ENCODE measurements at regions not wholly inside any gene's neighbourhood (a gene's known extent, or its start where the extent isn't known, plus 50 kb on each side); places are given as distances from the start of the nearest gene placed in this dataset.

DNA sequence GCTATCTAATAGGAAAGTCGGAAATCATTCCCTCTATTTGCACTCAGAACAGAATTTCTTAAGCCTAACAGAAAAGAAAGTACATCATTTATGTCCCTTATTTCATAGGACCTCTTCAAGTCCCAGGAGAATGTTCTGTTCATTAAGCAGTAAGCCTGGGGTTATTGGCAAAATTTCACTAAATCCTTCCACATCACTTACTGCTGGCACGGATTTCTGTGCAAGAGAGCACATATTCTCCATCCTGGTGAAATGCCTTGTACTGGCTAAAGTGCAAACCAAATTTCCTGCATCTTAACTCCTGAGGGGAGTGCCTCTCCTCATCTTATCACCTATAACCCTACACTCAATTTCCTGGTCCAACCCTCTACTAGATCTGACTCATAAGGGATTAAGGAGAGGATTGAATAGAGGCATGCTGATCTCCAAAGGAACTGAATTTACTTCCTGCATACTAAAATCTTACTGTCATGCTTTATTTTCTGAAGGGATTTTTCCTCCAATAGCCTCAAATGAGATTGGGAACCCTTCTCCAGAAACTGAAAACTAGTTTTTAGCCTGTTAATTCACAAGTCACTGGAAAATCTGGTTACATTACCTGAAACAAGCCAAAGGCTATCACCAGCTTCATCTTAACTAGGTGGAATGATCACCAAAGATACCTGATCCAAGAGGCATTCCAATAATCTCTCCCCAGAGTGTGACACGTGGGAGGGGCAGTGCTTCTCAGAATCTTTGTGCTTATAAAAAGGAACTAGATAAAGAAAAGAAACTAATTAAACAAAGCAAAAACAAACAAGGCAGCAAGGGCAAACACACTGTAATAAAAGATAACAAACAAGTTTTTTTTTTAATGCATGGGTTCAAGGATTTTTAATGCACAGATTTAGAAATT, 311.1 kb downstream of the NR4A2 start:
- no peak for DNase-seq (ENCODE audit: low read depth in 2 of 2)
- TF ChIP-seq, protein P1, sequence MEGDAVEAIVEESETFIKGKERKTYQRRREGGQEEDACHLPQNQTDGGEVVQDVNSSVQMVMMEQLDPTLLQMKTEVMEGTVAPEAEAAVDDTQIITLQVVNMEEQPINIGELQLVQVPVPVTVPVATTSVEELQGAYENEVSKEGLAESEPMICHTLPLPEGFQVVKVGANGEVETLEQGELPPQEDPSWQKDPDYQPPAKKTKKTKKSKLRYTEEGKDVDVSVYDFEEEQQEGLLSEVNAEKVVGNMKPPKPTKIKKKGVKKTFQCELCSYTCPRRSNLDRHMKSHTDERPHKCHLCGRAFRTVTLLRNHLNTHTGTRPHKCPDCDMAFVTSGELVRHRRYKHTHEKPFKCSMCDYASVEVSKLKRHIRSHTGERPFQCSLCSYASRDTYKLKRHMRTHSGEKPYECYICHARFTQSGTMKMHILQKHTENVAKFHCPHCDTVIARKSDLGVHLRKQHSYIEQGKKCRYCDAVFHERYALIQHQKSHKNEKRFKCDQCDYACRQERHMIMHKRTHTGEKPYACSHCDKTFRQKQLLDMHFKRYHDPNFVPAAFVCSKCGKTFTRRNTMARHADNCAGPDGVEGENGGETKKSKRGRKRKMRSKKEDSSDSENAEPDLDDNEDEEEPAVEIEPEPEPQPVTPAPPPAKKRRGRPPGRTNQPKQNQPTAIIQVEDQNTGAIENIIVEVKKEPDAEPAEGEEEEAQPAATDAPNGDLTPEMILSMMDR (IDR thresholded peaks at IDR 0.05; ENCODE audit: low read depth, low read length) = no peak

DNA sequence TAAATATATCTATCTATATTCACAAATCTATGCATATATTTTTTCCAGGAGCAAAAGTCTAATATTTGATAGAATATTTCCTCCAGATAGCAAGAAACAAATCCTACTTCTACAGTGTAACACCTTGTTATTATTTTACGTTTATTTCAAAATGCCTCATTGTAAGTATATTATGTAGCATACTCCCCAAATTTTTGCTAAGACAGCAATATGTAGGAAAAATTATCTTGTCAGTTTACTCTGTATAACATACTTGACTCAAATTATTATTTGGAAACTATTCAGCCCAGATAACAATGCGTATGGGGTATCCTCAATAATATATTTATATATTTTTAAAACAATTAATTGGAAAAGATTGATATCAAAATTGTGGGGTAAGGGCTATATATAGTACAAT, 313.2 kb downstream of the NR4A2 start:
- H3K4me3 ChIP-seq (replicated peaks in 1 of 2; ENCODE audit: low read depth in 2 of 2, low read length in 2 of 2) = no peak overlapping the region
- TF ChIP-seq, protein P1 (IDR thresholded peaks at IDR 0.05; ENCODE audit: low read depth, low read length) = no peak
- no peak for DNase-seq (ENCODE audit: low read depth in 2 of 2)

More for the DNA sequence above, 311.1 kb downstream of the NR4A2 start:
- H3K4me3 ChIP-seq (replicated peaks in 1 of 2; ENCODE audit: low read depth in 2 of 2, low read length in 2 of 2) = no peak overlapping the region

DNA sequence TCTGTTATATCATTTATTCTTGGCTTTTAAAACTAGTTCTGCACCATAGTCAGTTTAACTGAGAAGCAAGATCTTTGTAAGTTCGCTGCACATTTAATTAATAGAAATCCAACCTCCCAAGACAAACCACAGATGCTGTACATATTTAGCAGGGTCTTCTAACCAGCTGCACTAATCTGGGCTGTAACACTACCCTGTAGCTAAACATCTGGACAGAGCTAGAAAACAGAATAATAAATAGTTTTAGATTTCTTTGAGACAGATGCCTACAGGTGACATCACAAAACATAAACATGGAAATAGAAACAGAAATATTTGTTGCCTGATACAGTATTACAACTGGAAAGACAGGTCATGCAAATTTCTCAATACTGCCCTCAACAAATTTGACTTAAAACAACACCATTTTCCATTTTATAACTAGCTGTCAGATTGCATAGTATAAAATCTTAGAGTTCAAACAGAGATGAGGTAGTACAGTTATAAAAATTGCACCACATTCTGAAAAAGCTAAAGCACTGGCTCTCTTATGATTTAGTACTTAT, 315.1 kb downstream of the NR4A2 start:
- DNase-seq (ENCODE audit: low read depth in 2 of 2) = no peak
- TF ChIP-seq, protein P1 (IDR thresholded peaks at IDR 0.05; ENCODE audit: low read depth, low read length) = no peak
- no peak overlapping the region for H3K4me3 ChIP-seq (replicated peaks in 1 of 2; ENCODE audit: low read depth in 2 of 2, low read length in 2 of 2)

DNA sequence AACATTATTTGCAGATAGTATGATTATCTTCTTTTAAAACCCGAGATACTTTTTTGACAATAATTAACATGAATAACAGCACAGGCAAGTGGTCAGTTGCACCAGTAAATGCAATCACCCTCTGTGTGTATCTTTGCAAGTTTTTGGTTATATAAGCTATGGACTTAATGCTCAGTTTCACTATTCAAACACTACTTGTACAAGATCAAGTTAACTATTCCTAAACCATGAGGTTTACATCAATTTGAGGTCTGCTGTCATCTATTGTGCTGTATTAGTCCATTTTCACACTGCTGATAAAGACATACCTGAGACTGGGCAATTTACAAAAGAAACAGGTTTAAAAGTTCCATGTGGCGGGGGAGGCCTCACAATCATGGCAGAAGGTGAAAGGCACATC, 323.2 kb downstream of the NR4A2 start:
- no peak for DNase-seq (ENCODE audit: low read depth in 2 of 2)
- H3K4me3 ChIP-seq (replicated peaks in 1 of 2; ENCODE audit: low read depth in 2 of 2, low read length in 2 of 2) = no peak overlapping the region
- TF ChIP-seq, protein P1 (IDR thresholded peaks at IDR 0.05; ENCODE audit: low read depth, low read length) = no peak

DNA sequence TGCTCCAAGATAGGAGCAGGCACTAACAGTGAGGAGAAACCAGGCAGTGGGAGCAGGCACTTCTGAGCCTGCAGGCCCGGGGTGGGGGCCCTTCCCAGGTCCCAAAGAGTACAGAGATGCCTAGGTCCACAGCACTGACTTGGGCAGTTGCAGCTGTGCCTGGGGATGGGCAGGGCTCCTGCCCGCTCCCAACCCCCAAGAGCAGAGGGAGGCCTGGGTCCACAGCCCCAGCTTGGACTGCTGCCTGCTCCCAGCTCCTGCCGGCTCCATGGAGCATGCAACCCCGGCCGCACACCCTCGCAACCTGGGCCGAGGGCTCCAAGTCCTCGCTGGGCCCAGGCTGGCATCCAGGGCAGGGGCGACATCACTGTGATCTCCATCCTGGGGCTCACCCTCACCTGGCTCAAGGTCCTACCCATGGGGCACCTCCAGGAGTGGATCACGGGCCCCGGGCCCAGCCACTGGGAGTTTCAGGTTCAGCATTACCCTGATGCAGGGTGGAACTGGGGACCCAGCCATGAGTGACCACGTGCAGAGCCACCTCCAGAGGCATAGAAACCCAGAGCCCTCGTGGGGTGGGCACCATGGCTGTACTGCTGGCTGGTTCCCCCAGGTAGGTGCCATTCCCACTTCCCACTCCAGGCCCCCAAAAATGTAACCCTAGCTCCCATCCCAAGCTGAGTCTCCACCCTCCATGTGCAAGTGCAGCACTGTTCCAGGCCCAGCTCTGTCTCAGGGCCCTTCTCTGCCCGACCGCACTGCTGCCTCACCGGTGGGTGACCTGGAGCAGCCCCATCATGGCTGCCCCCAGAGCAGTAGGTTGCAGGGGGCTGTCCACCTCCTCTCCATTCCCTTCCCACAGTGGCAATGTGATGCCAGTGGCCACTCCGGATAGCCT, 325.6 kb downstream of the NR4A2 start:
- no peak overlapping the region for H3K4me3 ChIP-seq (replicated peaks in 1 of 2; ENCODE audit: low read depth in 2 of 2, low read length in 2 of 2)
- DNase-seq (ENCODE audit: low read depth in 2 of 2) = no peak
- TF ChIP-seq, protein P1 (IDR thresholded peaks at IDR 0.05; ENCODE audit: low read depth, low read length) = no peak

DNA sequence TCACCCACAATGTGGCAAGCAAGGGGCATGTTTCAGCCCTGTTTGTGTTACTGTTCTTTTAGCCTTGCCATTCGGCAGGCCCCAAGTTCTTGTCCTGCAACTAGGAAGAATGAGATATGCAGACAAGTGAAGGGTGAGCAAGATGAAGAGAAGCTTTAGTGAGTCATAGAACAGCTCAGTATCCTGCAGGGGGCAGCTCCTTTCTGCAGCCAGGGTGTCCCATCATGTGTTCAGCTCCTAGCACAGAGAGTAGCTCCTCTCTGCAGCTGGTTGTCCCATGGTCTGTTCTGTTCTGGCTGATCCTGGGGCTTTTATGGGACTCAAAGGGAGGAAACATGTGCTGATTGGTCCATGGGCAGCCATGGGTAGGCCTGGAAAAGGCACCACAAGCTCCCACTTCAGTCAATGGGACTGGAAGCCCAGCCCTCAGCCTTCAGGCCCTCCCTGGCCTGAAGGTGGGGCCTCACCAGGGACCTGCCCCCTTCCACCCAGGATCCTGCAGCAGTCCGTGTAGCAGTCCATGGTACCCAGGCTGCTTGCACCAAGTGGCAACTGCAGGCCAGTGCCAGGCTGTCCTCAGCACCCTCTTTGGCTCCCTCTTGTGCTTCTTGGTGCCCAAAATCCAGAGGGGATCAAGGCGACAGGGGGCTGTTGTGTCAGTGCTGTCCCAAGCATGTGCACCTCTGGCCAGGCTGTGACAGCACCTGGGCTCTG, 326.4 kb downstream of the NR4A2 start:
- TF ChIP-seq, protein P1 (IDR thresholded peaks at IDR 0.05; ENCODE audit: low read depth, low read length) = no peak
- DNase-seq (ENCODE audit: low read depth in 2 of 2) = no peak
- no peak overlapping the region for H3K4me3 ChIP-seq (replicated peaks in 1 of 2; ENCODE audit: low read depth in 2 of 2, low read length in 2 of 2)
